Smooth muscle cell (in vitro differentiated cells): ENCODE measurements at regions not wholly inside any gene's neighbourhood (a gene's known extent, or its start where the extent isn't known, plus 50 kb on each side); places are given as distances from the start of the nearest gene placed in this dataset.

ENCODE experiments used
- DNase-seq: peaks from one replicate; lab custom pipeline; 2025; ENCODE audit not compliant: unreplicated experiment; lab: John Stamatoyannopoulos, UW
- H2AFZ ChIP-seq: fragments of 200-600 bp; sonication (generic); 2 replicates; pipeline ENCODE4 v1.6.0; 2016; ENCODE audit warnings: antibody characterized with exemption, low read depth, mild to moderate bottlenecking
- H3F3A ChIP-seq: fragments of 200-600 bp; sonication (generic); 2 replicates; pipeline ENCODE4 v1.6.0; 2017; ENCODE audit warnings: antibody characterized with exemption, low read depth
- H3K27ac ChIP-seq: fragments of 200-600 bp; sonication (generic); 2 replicates; pipeline ENCODE4 v1.5.1; 2016; ENCODE audit warnings: low read depth, mild to moderate bottlenecking
- H3K27me3 ChIP-seq: fragments of 200-600 bp; sonication (generic); 2 replicates; pipeline ENCODE4 v1.6.1; 2016; ENCODE audit warnings: low read depth, mild to moderate bottlenecking
- H3K36me3 ChIP-seq: fragments of 200-600 bp; sonication (generic); 2 replicates; pipeline ENCODE4 v1.5.1; 2016; ENCODE audit warnings: low read depth
- H3K4me1 ChIP-seq: fragments of 200-600 bp; sonication (generic); 2 replicates; pipeline ENCODE4 v1.5.1; 2016; ENCODE audit warnings: low read depth
- H3K4me2 ChIP-seq: fragments of 200-600 bp; sonication (generic); 2 replicates; pipeline ENCODE4 v1.6.0; 2016; ENCODE audit warnings: mild to moderate bottlenecking
- H3K4me3 ChIP-seq: fragments of 200-600 bp; sonication (generic); 2 replicates; pipeline ENCODE4 v1.5.1; 2016; ENCODE audit warnings: mild to moderate bottlenecking
- H3K79me2 ChIP-seq: fragments of 200-600 bp; sonication (generic); 2 replicates; pipeline ENCODE4 v1.6.0; 2016; ENCODE audit warnings: low read depth, mild to moderate bottlenecking
- H3K9ac ChIP-seq: fragments of 200-600 bp; sonication (generic); 2 replicates; pipeline ENCODE4 v1.6.0; 2016; ENCODE audit warnings: low read depth
- H3K9me3 ChIP-seq: fragments of 200-600 bp; sonication (generic); replicated peaks from 2 replicates; pipeline ENCODE4 v1.5.1; 2016; ENCODE audit warnings: low read depth
- H4K20me1 ChIP-seq: fragments of 200-600 bp; sonication (generic); 2 replicates; pipeline ENCODE4 v1.6.0; 2016; ENCODE audit warnings: low read depth
- WGBS: methylation state at CpG from one replicate; pipeline ENCODE4 v1.1.7; 2016; ENCODE audit warnings: low lambda C conversion rate; 5-methylcytosine and 5-hydroxymethylcytosine counted together
- TF ChIP-seq, protein P1 (sequence below): fragments of 200-600 bp; sonication (generic); IDR thresholded peaks from 2 replicates; pipeline ENCODE4 v1.5.1; 2017; ENCODE audit warnings: borderline replicate concordance, mild to moderate bottlenecking, antibody characterized with exemption; ENCODE audit not compliant: insufficient read depth, poor library complexity, severe bottlenecking

DNA sequence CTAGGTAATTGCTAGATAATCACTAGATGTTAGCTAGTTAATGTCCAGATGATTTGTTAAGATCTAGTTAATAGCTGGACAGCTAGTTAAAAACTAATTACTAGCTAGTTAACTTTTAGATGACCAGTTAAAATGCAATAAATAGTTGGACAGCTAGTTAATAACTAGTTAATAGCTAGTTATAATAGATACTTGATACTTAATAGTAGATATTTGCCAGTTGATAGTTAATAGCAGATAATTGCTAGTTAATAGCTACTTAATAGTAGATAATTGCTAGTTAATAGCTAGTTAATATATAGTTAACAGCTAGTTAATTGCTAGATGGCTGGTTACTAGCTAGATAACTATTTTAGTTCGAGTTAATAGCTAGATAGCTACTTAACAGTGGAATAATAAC lies 631.4 kb upstream of the CT83 start:
- H4K20me1 ChIP-seq: no peaks in the 10 kb centered on the region
- no peaks in the 10 kb centered on the region for H3K79me2 ChIP-seq
- peaks cover 35% of the 10 kb centered on the region for H3F3A ChIP-seq
- H3K36me3 ChIP-seq: no peaks in the 10 kb centered on the region
- H3K27me3 ChIP-seq: no peaks in the 10 kb centered on the region
- WGBS: 55% methylated on average over 1 of the region's 1 CpG
- no peak overlapping the region for H2AFZ ChIP-seq
- peaks cover 3% of the 10 kb centered on the region for H3K9me3 ChIP-seq
- no peak overlapping the region for H3K9ac ChIP-seq
- TF ChIP-seq, protein P1, sequence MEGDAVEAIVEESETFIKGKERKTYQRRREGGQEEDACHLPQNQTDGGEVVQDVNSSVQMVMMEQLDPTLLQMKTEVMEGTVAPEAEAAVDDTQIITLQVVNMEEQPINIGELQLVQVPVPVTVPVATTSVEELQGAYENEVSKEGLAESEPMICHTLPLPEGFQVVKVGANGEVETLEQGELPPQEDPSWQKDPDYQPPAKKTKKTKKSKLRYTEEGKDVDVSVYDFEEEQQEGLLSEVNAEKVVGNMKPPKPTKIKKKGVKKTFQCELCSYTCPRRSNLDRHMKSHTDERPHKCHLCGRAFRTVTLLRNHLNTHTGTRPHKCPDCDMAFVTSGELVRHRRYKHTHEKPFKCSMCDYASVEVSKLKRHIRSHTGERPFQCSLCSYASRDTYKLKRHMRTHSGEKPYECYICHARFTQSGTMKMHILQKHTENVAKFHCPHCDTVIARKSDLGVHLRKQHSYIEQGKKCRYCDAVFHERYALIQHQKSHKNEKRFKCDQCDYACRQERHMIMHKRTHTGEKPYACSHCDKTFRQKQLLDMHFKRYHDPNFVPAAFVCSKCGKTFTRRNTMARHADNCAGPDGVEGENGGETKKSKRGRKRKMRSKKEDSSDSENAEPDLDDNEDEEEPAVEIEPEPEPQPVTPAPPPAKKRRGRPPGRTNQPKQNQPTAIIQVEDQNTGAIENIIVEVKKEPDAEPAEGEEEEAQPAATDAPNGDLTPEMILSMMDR: no peak
- H3K4me2 ChIP-seq: no peak overlapping the region
- no peaks in the 10 kb centered on the region for H3K4me1 ChIP-seq
- no peak overlapping the region for H3K4me3 ChIP-seq
- no peak for DNase-seq
- H3K27ac ChIP-seq: no peak overlapping the region

DNA sequence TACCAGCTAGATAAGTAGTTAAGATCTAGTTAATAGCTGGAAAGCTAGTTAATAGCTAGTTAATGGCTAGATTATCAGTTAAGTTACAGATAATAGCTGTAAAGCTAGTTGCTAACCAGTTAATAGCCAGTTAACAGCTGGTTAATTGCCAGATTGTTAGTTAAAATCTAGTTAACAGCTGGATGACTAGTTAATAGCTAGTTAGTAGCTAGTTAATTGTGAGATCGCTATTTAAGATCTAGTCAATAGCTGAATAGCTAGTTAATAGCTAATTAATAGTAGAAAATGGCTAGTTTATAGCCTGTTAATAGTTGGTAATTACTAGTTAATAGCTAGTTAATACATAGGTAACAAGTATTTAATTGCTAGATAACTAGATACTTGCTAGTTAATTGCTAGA lies 630.5 kb upstream of the CT83 start:
- Histone ChIP-seq H3F3A (peaks cover 35% of the 10 kb centered on the region), H3K9ac (no peak overlapping the region), H3K4me3 (no peak overlapping the region), H3K27ac (no peak overlapping the region), H3K4me1 (no peaks in the 10 kb centered on the region), H3K9me3 (peaks cover 3% of the 10 kb centered on the region), H3K27me3 (no peaks in the 10 kb centered on the region), H2AFZ (no peak overlapping the region), H3K79me2 (no peaks in the 10 kb centered on the region), H3K36me3 (no peaks in the 10 kb centered on the region), H3K4me2 (no peak overlapping the region), H4K20me1 (no peaks in the 10 kb centered on the region)
- TF ChIP-seq, protein P1: no peak
- 84% methylated on average over 1 of the region's 1 CpG for WGBS
- no peak for DNase-seq

GRCh38 chrX:117092641-117093040 lies 629.9 kb upstream of the CT83 start:
- DNase-seq: no peak
- Histone ChIP-seq H3K9ac (no peak overlapping the region), H3K4me2 (no peak overlapping the region), H2AFZ (no peak overlapping the region), H4K20me1 (no peaks in the 10 kb centered on the region), H3K36me3 (no peaks in the 10 kb centered on the region), H3K27me3 (no peaks in the 10 kb centered on the region), H3K79me2 (no peaks in the 10 kb centered on the region), H3K4me1 (no peaks in the 10 kb centered on the region), H3F3A (peaks cover 35% of the 10 kb centered on the region), H3K27ac (no peak overlapping the region), H3K9me3 (peaks cover 3% of the 10 kb centered on the region), H3K4me3 (no peak overlapping the region)
- TF ChIP-seq, protein P1: no peak
- WGBS: 46% methylated on average over 1 of the region's 1 CpG

DNA sequence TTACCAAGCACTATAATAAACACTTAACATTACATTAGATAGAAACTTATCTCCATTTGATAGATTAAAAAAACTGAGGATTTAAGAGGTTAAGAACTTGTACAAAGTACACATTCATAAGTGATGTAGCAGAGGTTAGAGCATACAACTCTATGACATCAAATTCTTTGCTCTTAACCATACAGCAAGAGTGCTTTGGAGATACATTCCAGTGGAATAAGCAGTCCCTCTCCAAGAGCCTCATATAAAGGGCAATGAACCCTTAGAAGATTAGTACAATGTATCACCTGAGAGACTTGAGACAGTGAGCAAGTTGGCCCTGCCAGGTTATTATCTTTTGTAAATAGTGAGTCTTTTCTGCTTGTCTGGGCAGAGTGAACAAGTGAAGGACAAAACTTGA lies 600.4 kb upstream of the CT83 start:
- Histone ChIP-seq H4K20me1 (no peaks in the 10 kb centered on the region), H3K9ac (no peak overlapping the region), H3K36me3 (no peaks in the 10 kb centered on the region), H3K27ac (no peak overlapping the region), H3K27me3 (no peaks in the 10 kb centered on the region), H3K79me2 (no peaks in the 10 kb centered on the region), H3K4me1 (no peaks in the 10 kb centered on the region), H3K4me2 (no peak overlapping the region), H3K9me3 (no peaks in the 10 kb centered on the region), H3K4me3 (no peak overlapping the region), H2AFZ (no peak overlapping the region), H3F3A (no peaks in the 10 kb centered on the region)
- no peak for DNase-seq
- TF ChIP-seq, protein P1: no peak
